Fibroblast of pulmonary artery (primary cell): ENCODE measurements at regions not wholly inside any gene's neighbourhood (a gene's known extent, or its start where the extent isn't known, plus 50 kb on each side); places are given as distances from the start of the nearest gene placed in this dataset.

ENCODE experiments used
- DNase-seq: peaks from one replicate; pipeline ENCODE4 v3.0.0-alpha.2; 2010; ENCODE audit warnings: low read depth
- H3K4me3 ChIP-seq: replicated peaks from 2 replicates; pipeline ENCODE4 v1.5.1; 2011; ENCODE audit warnings: low read depth, mild to moderate bottlenecking, control low read depth, low read length, moderate library complexity
- TF ChIP-seq, protein P1 (sequence below): IDR thresholded peaks from 2 replicates; pipeline ENCODE4 v1.5.1; 2011; ENCODE audit warnings: mild to moderate bottlenecking, control low read depth, low read length, inconsistent platforms; ENCODE audit errors: missing control alignments

GRCh38 chr3:106628407-106628806, 748.8 kb upstream of the CCDC54 start:
- peak; percentile 67 for DNase-seq
- TF ChIP-seq, protein P1, sequence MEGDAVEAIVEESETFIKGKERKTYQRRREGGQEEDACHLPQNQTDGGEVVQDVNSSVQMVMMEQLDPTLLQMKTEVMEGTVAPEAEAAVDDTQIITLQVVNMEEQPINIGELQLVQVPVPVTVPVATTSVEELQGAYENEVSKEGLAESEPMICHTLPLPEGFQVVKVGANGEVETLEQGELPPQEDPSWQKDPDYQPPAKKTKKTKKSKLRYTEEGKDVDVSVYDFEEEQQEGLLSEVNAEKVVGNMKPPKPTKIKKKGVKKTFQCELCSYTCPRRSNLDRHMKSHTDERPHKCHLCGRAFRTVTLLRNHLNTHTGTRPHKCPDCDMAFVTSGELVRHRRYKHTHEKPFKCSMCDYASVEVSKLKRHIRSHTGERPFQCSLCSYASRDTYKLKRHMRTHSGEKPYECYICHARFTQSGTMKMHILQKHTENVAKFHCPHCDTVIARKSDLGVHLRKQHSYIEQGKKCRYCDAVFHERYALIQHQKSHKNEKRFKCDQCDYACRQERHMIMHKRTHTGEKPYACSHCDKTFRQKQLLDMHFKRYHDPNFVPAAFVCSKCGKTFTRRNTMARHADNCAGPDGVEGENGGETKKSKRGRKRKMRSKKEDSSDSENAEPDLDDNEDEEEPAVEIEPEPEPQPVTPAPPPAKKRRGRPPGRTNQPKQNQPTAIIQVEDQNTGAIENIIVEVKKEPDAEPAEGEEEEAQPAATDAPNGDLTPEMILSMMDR: peak; percentile 21
- H3K4me3 ChIP-seq: no peak overlapping the region

DNA sequence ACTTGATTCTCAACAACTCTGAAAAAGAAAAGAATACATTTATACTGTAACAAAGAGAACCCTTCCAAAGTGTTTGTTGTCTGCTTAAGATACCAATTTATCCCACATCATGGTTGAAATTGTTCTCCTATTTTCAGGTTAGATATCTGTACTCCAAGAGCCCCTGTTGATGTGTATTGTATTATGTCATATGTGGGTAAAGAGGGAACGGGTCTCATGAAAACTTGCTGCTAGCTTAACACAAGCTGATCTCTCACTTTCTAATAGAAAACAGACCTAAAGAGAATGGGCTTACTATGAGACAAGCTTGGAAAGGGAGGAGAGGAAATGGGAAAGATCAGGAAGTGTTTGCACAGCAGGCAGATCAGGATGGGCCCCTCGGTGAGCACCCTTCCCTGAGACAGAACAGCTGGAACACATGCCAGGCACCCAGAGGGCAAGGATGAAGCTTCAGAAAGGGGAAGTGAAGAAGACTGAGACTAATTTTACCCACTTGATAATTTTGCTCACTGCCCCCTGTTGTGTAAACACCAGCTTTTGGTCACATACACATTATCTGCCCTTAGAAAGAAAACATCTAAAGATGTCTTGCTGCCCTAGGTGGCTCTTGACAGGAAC, 747.9 kb upstream of the CCDC54 start:
- TF ChIP-seq, protein P1: no peak
- DNase-seq: no peak
- H3K4me3 ChIP-seq: no peak overlapping the region

GRCh38 chr3:106631373-106632108, 745.7 kb upstream of the CCDC54 start:
- DNase-seq: no peak
- TF ChIP-seq, protein P1: no peak
- no peak overlapping the region for H3K4me3 ChIP-seq

DNA sequence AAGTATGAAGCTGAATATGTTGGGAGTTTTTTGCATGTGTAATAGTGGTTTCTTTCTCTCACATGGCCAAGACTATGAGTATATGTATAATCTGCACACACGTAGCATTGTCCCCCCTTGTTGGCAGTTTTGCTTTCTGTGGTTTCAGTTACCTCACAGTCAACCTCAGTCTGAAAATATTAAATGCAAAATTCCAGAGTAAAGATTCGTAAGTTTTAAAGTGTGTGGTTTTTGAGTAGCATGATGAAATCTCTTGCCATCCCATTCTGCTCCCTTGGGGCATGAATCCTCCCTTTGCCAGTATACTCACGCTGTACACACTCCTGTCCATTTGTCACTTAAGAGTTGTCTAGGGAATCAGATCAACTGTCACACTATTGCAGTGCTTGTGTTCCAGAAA, 742.0 kb upstream of the CCDC54 start:
- no peak overlapping the region for H3K4me3 ChIP-seq
- peak; percentile 56 for DNase-seq
- TF ChIP-seq, protein P1: no peak

- no peak overlapping the region for H3K4me3 ChIP-seq
- no peak for DNase-seq
- TF ChIP-seq, protein P1: no peak
Measured at GRCh38 chr3:106635826-106636225, 741.4 kb upstream of the CCDC54 start.

GRCh38 chr3:106640353-106640752, 736.9 kb upstream of the CCDC54 start:
- H3K4me3 ChIP-seq: no peak overlapping the region
- no peak for DNase-seq
- TF ChIP-seq, protein P1: no peak
